ENCODE measurements at regions not wholly inside any gene's neighbourhood (a gene's known extent, or its start where the extent isn't known, plus 50 kb on each side); places are given as distances from the start of the nearest gene placed in this dataset.
A peak's percentile ranks its signal among the peaks of the same experiment; 100 is the strongest.
"Not testable (repeated sequence)": the region's sequence is repeated elsewhere in the genome, so short reads cannot be mapped to it uniquely, and the experiment has no call there.

GRCh38 chr15:24477107-24478025, 198.2 kb upstream of the NPAP1 start:
- 48% methylated on average over 40 of the region's 49 CpGs for WGBS (ENCODE audit: missing lambda C conversion rate)
- H3K9me3 ChIP-seq; H3K4me2 ChIP-seq; POLR2A ChIA-PET; H3K4me3 ChIP-seq; H3K4me1 ChIP-seq; H3K27ac ChIP-seq; CTCF ChIA-PET; FAIRE-seq; DNase-seq (ENCODE audit: low read depth in 1 of 2, low spot score in 1 of 2): not testable (repeated sequence)
- ATAC-seq: peak in 1 of 2 experiments; percentile 34; a peak in 1 of 6 replicates

DNA sequence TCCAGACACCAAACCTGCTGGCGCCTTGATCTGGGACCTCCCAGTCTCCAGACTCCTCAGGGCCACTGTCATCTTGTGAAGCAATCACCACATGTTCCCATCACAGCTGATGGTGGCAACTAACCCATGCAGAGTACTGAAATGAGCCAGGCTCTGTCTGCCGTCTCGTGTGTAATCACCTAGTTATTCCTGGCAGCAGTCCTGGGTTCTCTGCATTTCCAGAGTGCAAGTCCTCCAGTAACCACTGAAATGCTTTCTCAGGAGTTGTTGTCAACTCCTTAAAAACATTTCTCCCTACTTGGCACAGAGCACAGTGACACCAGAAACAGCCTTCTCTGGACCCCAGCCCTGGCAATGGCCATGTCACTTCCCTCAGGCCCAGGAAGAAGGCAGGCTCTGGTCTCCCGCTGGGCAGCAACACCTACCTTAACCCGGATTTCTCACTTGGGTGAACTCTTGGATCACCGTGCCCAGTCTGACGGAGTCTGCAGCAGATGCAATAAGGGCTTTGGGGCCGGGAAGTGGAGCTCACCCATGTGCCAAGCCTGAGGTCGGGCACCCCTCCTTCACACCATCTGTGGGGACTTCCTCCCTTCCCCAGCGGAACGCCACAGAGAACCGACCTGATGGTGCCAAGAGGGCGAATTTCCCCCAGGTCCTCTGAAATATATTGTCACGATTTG, 189.5 kb upstream of the NPAP1 start:
- FAIRE-seq, CTCF ChIA-PET: not testable (repeated sequence)
- WGBS (ENCODE audit: missing lambda C conversion rate): 17% methylated on average over 14 of the region's 14 CpGs

DNA sequence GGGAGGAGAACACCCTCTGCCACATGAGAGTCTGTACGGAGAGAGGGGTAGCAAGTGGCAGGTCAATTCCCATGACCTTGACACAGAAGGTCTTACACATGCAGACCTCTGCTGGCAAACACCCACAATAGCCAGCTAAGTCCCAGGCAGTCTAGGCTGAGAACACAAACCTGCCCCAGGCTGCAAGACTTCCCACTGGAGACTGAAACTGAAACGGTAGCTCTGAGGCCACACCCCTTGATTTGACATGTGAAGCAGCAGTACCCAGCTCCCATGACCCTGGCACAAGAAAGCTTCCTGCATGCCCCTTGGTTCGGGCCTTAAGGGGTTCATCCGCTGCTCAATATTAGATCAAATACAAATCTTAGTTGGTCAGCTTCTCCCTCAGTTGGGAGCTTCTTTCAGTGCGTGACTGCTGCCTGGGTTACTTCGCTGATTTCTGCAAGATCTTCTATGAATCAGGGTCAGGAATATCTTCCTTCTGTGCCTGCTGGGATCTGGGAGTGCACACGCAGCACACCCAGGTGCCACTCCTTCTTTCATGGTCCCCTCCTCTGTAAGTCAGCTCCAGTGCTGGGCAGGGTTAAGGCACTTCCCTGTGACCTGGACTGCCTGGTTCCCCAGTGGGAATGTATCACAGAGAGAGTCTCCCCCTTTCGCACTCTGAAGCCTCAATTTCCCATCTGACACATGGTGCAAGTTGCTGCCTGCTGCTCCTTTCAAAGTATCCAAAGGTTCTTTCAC, 187.2 kb upstream of the NPAP1 start:
- DNase-seq (ENCODE audit: low read depth in 1 of 2, low spot score in 1 of 2); H3K9me3 ChIP-seq; H3K4me1 ChIP-seq; POLR2A ChIA-PET; CTCF ChIA-PET; H3K27ac ChIP-seq; FAIRE-seq; ATAC-seq; H3K4me3 ChIP-seq; H3K4me2 ChIP-seq: not testable (repeated sequence)
- WGBS (ENCODE audit: missing lambda C conversion rate): 4% methylated on average over 7 of the region's 8 CpGs

More for the DNA sequence above, 189.5 kb upstream of the NPAP1 start:
- H3K4me1 ChIP-seq; H3K9me3 ChIP-seq; POLR2A ChIA-PET; H3K27ac ChIP-seq; H3K4me2 ChIP-seq; DNase-seq (ENCODE audit: low read depth in 1 of 2, low spot score in 1 of 2); H3K4me3 ChIP-seq: not testable (repeated sequence)
- ATAC-seq: peak in 1 of 2 experiments; percentile 47; a peak in 1 of 6 replicates

DNA sequence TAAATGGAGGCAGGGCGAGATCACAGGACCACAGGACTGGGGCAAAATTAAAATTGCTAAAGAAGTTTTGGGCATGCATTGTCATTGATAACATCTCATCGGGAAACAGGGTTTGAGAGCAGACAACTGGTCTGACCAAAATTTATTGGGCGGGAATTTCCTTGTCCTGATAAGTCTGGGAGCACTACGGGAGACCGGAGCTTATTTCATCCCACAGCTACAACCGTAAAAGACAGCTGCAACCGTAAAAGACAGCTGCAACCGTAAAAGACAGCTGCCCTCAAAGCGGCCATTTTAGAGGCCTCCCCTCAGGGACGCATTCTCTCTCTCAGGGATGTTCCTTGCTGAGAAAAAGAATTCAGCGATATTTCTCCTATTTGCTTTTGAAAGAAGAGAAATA, 170.4 kb upstream of the NPAP1 start:
- H3K4me2 ChIP-seq; H3K9me3 ChIP-seq; ATAC-seq; H3K4me1 ChIP-seq; DNase-seq (ENCODE audit: low read depth in 1 of 2, low spot score in 1 of 2); CTCF ChIA-PET; FAIRE-seq; POLR2A ChIA-PET; H3K4me3 ChIP-seq; H3K27ac ChIP-seq: not testable (repeated sequence)
- WGBS (ENCODE audit: missing lambda C conversion rate): 33% methylated on average over 11 of the region's 11 CpGs

DNA sequence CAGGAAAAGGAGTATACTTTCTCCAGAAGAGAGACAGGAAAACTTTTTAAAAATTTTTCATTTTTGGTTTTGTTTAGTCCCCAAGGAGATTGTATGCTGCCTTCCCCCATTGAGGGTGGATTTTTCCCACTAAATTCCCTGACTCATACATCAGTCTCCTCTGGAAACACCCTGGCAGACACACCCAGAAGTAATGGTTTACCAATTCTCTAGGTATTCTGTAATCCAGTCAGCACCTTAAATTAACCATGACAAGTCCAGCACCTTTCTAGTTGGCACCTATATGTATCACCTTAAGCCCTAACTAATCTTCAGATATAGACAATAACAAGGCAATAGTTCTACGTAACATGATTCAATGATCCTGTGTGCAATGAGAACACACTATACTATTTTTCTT, 165.9 kb upstream of the NPAP1 start:
- FAIRE-seq; H3K4me1 ChIP-seq; CTCF ChIA-PET; H3K4me3 ChIP-seq; H3K9me3 ChIP-seq; POLR2A ChIA-PET; H3K27ac ChIP-seq; DNase-seq (ENCODE audit: low read depth in 1 of 2, low spot score in 1 of 2); ATAC-seq; H3K4me2 ChIP-seq: not testable (repeated sequence)
- 33% methylated on average over 1 of the region's 1 CpG for WGBS (ENCODE audit: missing lambda C conversion rate)

DNA sequence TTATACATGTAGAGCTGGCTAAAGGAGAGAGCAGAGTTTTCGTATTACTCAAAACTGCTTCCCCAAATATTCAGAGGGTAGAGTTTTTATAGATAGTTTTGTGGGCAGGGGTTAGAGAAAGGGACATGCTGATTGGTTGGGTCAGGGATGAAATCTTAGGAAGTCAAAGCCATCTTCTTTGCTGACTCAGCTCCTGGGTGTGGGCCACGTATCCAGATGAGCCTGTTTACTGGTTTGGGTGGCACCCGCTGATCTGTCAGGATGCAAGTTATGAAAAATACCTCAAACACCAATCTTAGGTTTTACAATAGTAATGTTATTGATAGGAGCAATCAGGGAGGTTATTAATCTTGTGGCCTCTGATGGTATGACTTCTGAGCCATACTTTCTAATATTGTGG, 164.0 kb upstream of the NPAP1 start:
- CTCF ChIA-PET; H3K4me2 ChIP-seq; POLR2A ChIA-PET; H3K4me1 ChIP-seq; ATAC-seq; DNase-seq (ENCODE audit: low read depth in 1 of 2, low spot score in 1 of 2); FAIRE-seq; H3K27ac ChIP-seq; H3K9me3 ChIP-seq; H3K4me3 ChIP-seq: not testable (repeated sequence)
- WGBS (ENCODE audit: missing lambda C conversion rate): 19% methylated on average over 3 of the region's 3 CpGs

DNA sequence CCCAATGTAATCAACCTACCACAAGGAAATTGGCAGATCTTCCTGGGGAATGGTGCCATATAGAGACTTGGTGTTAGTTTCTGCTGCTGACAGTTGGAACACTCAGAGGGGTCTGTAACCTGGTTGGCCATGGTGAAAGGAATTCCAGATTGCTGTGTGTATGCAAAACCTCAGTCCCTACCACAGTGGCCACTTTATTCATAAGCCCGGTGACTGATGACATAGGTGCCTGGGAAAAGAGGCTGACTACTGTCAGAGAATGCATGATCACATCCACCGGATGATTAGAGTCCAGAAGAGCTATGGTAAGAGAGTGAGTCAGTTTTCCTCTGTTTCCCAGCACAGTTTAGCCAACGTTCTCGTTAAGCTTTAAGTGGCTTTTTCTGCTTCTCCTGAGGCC, 156.8 kb upstream of the NPAP1 start:
- H3K27ac ChIP-seq; ATAC-seq; H3K4me3 ChIP-seq; H3K4me1 ChIP-seq; DNase-seq (ENCODE audit: low read depth in 1 of 2, low spot score in 1 of 2); H3K4me2 ChIP-seq; FAIRE-seq; CTCF ChIA-PET; H3K9me3 ChIP-seq; POLR2A ChIA-PET: not testable (repeated sequence)
- WGBS (ENCODE audit: missing lambda C conversion rate): 22% methylated on average over 3 of the region's 4 CpGs

DNA sequence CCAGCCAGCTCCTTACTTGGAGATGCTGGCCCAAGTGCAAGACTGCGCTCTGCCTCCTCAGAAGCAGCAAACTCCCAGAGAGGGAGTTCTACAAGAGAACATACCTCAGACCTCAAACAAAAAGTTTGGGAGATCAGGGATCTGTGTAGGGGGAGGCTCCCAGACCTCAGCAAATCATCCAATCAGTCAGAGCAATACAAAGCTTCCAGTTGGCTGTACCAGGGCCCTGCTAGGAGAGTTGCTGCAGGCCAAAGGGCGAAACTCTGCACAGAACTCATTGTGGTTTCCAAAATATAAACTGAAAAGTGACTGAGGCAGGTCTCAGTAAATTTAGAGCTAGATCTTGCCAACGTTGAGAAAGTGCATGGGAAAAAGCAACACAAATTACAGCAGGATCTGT, 144.3 kb upstream of the NPAP1 start:
- H3K4me1 ChIP-seq; POLR2A ChIA-PET; ATAC-seq; H3K27ac ChIP-seq; H3K9me3 ChIP-seq; H3K4me2 ChIP-seq; DNase-seq (ENCODE audit: low read depth in 1 of 2, low spot score in 1 of 2); CTCF ChIA-PET; H3K4me3 ChIP-seq: not testable (repeated sequence)
- peak; percentile 74 for FAIRE-seq
- WGBS (ENCODE audit: missing lambda C conversion rate): 17% methylated on average over 3 of the region's 3 CpGs

DNA sequence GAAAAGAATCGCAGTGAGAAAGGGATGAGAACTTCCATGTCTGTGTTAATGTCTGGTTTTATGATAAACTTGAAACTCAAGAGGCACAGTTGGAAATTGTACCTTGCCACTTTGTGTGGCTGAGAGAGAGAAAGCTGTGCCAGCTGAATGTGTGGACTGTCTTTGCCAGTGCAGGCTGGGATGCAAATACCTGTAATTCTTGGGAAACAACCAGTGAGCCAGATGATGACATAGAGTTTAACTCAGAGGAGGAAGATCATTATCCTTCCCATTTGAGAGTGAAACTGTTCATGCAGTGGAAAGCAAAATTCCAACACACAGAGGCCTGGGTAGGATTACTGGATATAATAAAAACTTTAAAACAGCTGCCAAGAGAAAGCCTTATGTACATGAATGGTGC, 141.5 kb upstream of the NPAP1 start:
- 0% methylated on average over 1 of the region's 1 CpG for WGBS (ENCODE audit: missing lambda C conversion rate)
- H3K4me1 ChIP-seq; H3K27ac ChIP-seq; H3K4me2 ChIP-seq; POLR2A ChIA-PET; ATAC-seq; CTCF ChIA-PET; DNase-seq (ENCODE audit: low read depth in 1 of 2, low spot score in 1 of 2); H3K4me3 ChIP-seq; H3K9me3 ChIP-seq: not testable (repeated sequence)
- FAIRE-seq: peak; percentile 73

- 2% methylated on average over 5 of the region's 5 CpGs for WGBS (ENCODE audit: missing lambda C conversion rate)
- CTCF ChIA-PET; H3K9me3 ChIP-seq; ATAC-seq; H3K4me1 ChIP-seq; FAIRE-seq; H3K4me2 ChIP-seq; DNase-seq (ENCODE audit: low read depth in 1 of 2, low spot score in 1 of 2); H3K27ac ChIP-seq; POLR2A ChIA-PET; H3K4me3 ChIP-seq: not testable (repeated sequence)
Observed at GRCh38 chr15:24557281-24557680, 118.3 kb upstream of the NPAP1 start.
